PC-9 (cell line): ENCODE measurements at regions not wholly inside any gene's neighbourhood (a gene's known extent, or its start where the extent isn't known, plus 50 kb on each side); places are given as distances from the start of the nearest gene placed in this dataset.

ENCODE experiments used
- CTCF ChIP-seq: fragments of 200-600 bp; sonication (generic); conservative IDR thresholded peaks from 2 replicates; pipeline ENCODE4 v1.6.1; 2017; ENCODE audit warnings: mixed run types, antibody characterized with exemption, mild to moderate bottlenecking, moderate library complexity
- EZH2 ChIP-seq: fragments of 200-600 bp; sonication (generic); IDR thresholded peaks from 2 replicates; pipeline ENCODE4 v1.8.0; 2017; ENCODE audit warnings: antibody characterized with exemption, low read depth

- TF ChIP-seq CTCF (no peak), EZH2 (no peak)
Observed at GRCh38 chr2:117716505-117716904, 98.0 kb upstream of the DDX18 start.
